NCI-H146 treated with DMSO at 0.1 percent for 48 hours (cell line): ENCODE measurements at regions not wholly inside any gene's neighbourhood (a gene's known extent, or its start where the extent isn't known, plus 50 kb on each side); places are given as distances from the start of the nearest gene placed in this dataset.

Experiments
- DNase-seq: peaks from one replicate; lab custom pipeline; 2025; ENCODE audit not compliant: unreplicated experiment; lab: John Stamatoyannopoulos, UW

GRCh38 chr10:123480845-123481244, 185.3 kb upstream of the GPR26 start:
- no peak for DNase-seq

- DNase-seq: no peak
These were observed 181.4 kb upstream of the GPR26 start for GRCh38 chr10:123484722-123485121.

GRCh38 chr10:123485341-123485960, 180.7 kb upstream of the GPR26 start:
- peak; percentile 50 for DNase-seq

- no peak for DNase-seq
These were observed 177.7 kb upstream of the GPR26 start for GRCh38 chr10:123488436-123488835.

- DNase-seq: no peak
These were observed 174.8 kb upstream of the GPR26 start for GRCh38 chr10:123491364-123491763.

- peak; percentile 78 for DNase-seq
These were observed 174.1 kb upstream of the GPR26 start for GRCh38 chr10:123492016-123492415.

- DNase-seq: no peak
These were observed 171.8 kb upstream of the GPR26 start for GRCh38 chr10:123494301-123494808.

GRCh38 chr10:123496375-123496774, 169.8 kb upstream of the GPR26 start:
- DNase-seq: no peak

GRCh38 chr10:123496996-123497660, 169.0 kb upstream of the GPR26 start:
- DNase-seq: peak; percentile 78

GRCh38 chr10:123500110-123500509, 166.0 kb upstream of the GPR26 start:
- DNase-seq: no peak

GRCh38 chr10:123501148-123501547, 165.0 kb upstream of the GPR26 start:
- no peak for DNase-seq

- DNase-seq: peak; percentile 39
These were observed 163.2 kb upstream of the GPR26 start for GRCh38 chr10:123502983-123503382.

- DNase-seq: no peak
These were observed 159.7 kb upstream of the GPR26 start for GRCh38 chr10:123506455-123506854.

GRCh38 chr10:123507298-123507697, 158.9 kb upstream of the GPR26 start:
- DNase-seq: no peak

- no peak for DNase-seq
These were observed 156.8 kb upstream of the GPR26 start for GRCh38 chr10:123509338-123509737.

- DNase-seq: peak; percentile 20
These were observed 153.0 kb upstream of the GPR26 start for GRCh38 chr10:123512901-123513775.

- no peak for DNase-seq
These were observed 152.3 kb upstream of the GPR26 start for GRCh38 chr10:123513870-123514269.

GRCh38 chr10:123514996-123515395, 151.2 kb upstream of the GPR26 start:
- no peak for DNase-seq

GRCh38 chr10:123515661-123516060, 150.5 kb upstream of the GPR26 start:
- no peak for DNase-seq

GRCh38 chr10:123516291-123516690, 149.9 kb upstream of the GPR26 start:
- no peak for DNase-seq

- no peak for DNase-seq
These were observed 148.7 kb upstream of the GPR26 start for GRCh38 chr10:123517426-123517825.

- DNase-seq: no peak
These were observed 148.3 kb upstream of the GPR26 start for GRCh38 chr10:123517901-123518300.
